Mesothelial cell of epicardium (in vitro differentiated cells): ENCODE measurements at regions not wholly inside any gene's neighbourhood (a gene's known extent, or its start where the extent isn't known, plus 50 kb on each side); places are given as distances from the start of the nearest gene placed in this dataset.

Source experiments
- DNase-seq, 2 experiments: peaks; one replicate each; pipeline ENCODE4 v3.0.0; 2021; ENCODE audit warnings: low spot score in 2 of 2; ENCODE audit not compliant: unreplicated experiment in 2 of 2
- H3K27ac Mint-ChIP-seq: 2 replicates; pipeline ENCODE4 v1.8.0; 2021; ENCODE audit warnings: mixed read lengths
- H3K27me3 Mint-ChIP-seq: 2 replicates; pipeline ENCODE4 v1.8.0; 2021; ENCODE audit warnings: low read depth, mixed read lengths
- H3K36me3 Mint-ChIP-seq: 2 replicates; pipeline ENCODE4 v1.8.0; 2021; ENCODE audit warnings: mixed read lengths
- H3K4me1 Mint-ChIP-seq: 2 replicates; pipeline ENCODE4 v1.8.0; 2021; ENCODE audit warnings: mixed read lengths
- H3K4me3 Mint-ChIP-seq: 2 replicates; pipeline ENCODE4 v1.8.0; 2021; ENCODE audit warnings: mild to moderate bottlenecking, moderate library complexity, mixed read lengths
- H3K9me3 Mint-ChIP-seq: 2 replicates; pipeline ENCODE4 v1.8.0; 2021; ENCODE audit warnings: mixed read lengths
- CTCF ChIP-seq: fragments of 200-600 bp; sonication (generic); IDR thresholded peaks from one replicate; pipeline ENCODE4 v1.5.0; 2021; ENCODE audit warnings: antibody characterized with exemption; ENCODE audit not compliant: unreplicated experiment

GRCh38 chr2:5264361-5264760 lies 427.8 kb upstream of the SOX11 start:
- no peak overlapping the region for H3K4me3 Mint-ChIP-seq
- H3K9me3 Mint-ChIP-seq: peaks cover 15% of the 10 kb centered on the region
- no peak overlapping the region for H3K27ac Mint-ChIP-seq
- no peak for DNase-seq
- TF ChIP-seq CTCF: no peak
- H3K27me3 Mint-ChIP-seq: no peaks in the 10 kb centered on the region
- no peaks in the 10 kb centered on the region for H3K36me3 Mint-ChIP-seq
- peaks cover 2% of the 10 kb centered on the region for H3K4me1 Mint-ChIP-seq

- no peak overlapping the region for H3K4me3 Mint-ChIP-seq
- no peak for DNase-seq
- no peaks in the 10 kb centered on the region for H3K27me3 Mint-ChIP-seq
- H3K9me3 Mint-ChIP-seq: peaks cover 15% of the 10 kb centered on the region
- no peak overlapping the region for H3K27ac Mint-ChIP-seq
- no peak for TF ChIP-seq CTCF
- H3K4me1 Mint-ChIP-seq: peaks cover 17% of the 10 kb centered on the region
- no peaks in the 10 kb centered on the region for H3K36me3 Mint-ChIP-seq
Observed at GRCh38 chr2:5285061-5285460, 407.1 kb upstream of the SOX11 start.

- Mint-ChIP-seq H3K27me3 (no peaks in the 10 kb centered on the region), H3K36me3 (no peaks in the 10 kb centered on the region), H3K9me3 (peaks cover 11% of the 10 kb centered on the region), H3K4me3 (no peak overlapping the region), H3K4me1 (peaks cover 20% of the 10 kb centered on the region), H3K27ac (peak overlapping the region; percentile 15)
- no peak for TF ChIP-seq CTCF
- DNase-seq: no peak
Observed at GRCh38 chr2:5285872-5286769, 406.1 kb upstream of the SOX11 start.

- H3K4me3 Mint-ChIP-seq: no peak overlapping the region
- H3K9me3 Mint-ChIP-seq: peaks cover 10% of the 10 kb centered on the region
- TF ChIP-seq CTCF: no peak
- H3K4me1 Mint-ChIP-seq: peaks cover 20% of the 10 kb centered on the region
- no peaks in the 10 kb centered on the region for H3K36me3 Mint-ChIP-seq
- H3K27ac Mint-ChIP-seq: no peak overlapping the region
- DNase-seq: no peak
- H3K27me3 Mint-ChIP-seq: no peaks in the 10 kb centered on the region
Observed at GRCh38 chr2:5287558-5288334, 404.4 kb upstream of the SOX11 start.

- no peak overlapping the region for H3K4me3 Mint-ChIP-seq
- no peaks in the 10 kb centered on the region for H3K27me3 Mint-ChIP-seq
- no peak for DNase-seq
- TF ChIP-seq CTCF: no peak
- no peaks in the 10 kb centered on the region for H3K36me3 Mint-ChIP-seq
- H3K9me3 Mint-ChIP-seq: peaks cover 10% of the 10 kb centered on the region
- H3K27ac Mint-ChIP-seq: no peak overlapping the region
- peaks cover 28% of the 10 kb centered on the region for H3K4me1 Mint-ChIP-seq
Observed at GRCh38 chr2:5290900-5291546, 401.2 kb upstream of the SOX11 start.
